ENCODE measurements at regions not wholly inside any gene's neighbourhood (a gene's known extent, or its start where the extent isn't known, plus 50 kb on each side); places are given as distances from the start of the nearest gene placed in this dataset.

- TF ChIP-seq, protein P1, sequence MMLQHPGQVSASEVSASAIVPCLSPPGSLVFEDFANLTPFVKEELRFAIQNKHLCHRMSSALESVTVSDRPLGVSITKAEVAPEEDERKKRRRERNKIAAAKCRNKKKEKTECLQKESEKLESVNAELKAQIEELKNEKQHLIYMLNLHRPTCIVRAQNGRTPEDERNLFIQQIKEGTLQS (IDR thresholded peaks at IDR 0.05) = no peak
- no peak for TF ChIP-seq FOXA2 (IDR thresholded peaks at IDR 0.05)
Measured at GRCh38 chrX:79268788-79269187, 98.3 kb downstream of the ITM2A start (continued).

DNA sequence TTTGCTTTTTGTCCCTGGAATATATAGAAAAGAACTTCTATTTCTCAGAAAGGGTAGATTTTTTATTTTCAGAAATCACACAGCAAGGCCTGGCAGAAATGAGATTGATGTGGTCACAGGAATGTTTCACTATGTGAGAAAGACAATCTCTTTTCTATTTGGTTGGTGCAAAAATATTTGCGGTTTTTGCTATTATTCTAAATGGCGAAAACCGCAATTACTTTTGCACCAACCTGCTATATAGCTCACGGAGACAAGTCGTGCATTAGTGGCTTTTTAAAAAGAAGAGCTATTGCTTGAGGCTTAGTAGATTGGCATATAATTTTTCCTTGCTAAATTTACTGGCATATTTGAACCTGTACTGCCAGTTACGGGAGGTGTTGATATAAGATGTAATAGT is 100.4 kb downstream of the ITM2A start:
- TF ChIP-seq HNF4A (conservative IDR thresholded peaks at IDR 0.05) (no peak), ZBTB33 (IDR thresholded peaks at IDR 0.05) (no peak), SP1 (IDR thresholded peaks at IDR 0.05) (no peak), EGR1 (IDR thresholded peaks at IDR 0.05; ENCODE audit: low read depth in 2 of 2) (no peak), REST (IDR thresholded peaks at IDR 0.05) (no peak), GABPA (IDR thresholded peaks at IDR 0.05 in 1 of 2, conservative IDR thresholded peaks at IDR 0.05 in 1 of 2) (no peak), FOXA2 (IDR thresholded peaks at IDR 0.05) (no peak), RXRA (IDR thresholded peaks at IDR 0.05) (no peak)
- no peaks in the 10 kb centered on the region for H3K36me3 ChIP-seq (ENCODE audit: control insufficient read depth in 4 of 4, insufficient read depth in 3 of 4, low read depth in 1 of 4, low read length in 3 of 4)

DNA sequence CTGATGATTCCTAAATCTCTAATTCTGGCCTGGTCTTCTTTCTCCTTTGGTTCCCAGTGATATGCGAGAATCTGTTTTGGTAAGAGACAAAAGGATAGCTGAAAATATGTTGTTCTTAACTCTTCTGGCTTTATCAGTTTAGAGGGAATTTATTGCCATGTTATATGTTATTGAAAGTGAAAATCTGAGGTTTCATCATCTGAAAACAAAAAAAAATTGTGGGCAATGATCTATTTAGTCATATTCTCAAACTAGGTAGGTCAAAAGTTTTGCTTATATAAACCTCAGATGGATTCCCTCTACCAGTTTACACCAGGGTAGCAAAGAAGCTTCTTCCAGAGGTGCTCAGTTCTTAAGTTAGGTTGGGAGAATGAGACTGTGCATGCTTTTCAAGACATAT is 103.6 kb downstream of the ITM2A start:
- no peaks in the 10 kb centered on the region for H3K27me3 ChIP-seq (ENCODE audit: control insufficient read depth in 4 of 4, insufficient read depth in 4 of 4, low read length in 3 of 4)
- 79% methylated on average over 1 of the region's 1 CpG for WGBS
- no peak overlapping the region for H3K9ac ChIP-seq (ENCODE audit: low read depth in 1 of 2, low read length in 2 of 2)
- H3K4me3 ChIP-seq (ENCODE audit: low read depth in 1 of 3, low read length in 3 of 3) = no peak overlapping the region
- DNase-seq (ENCODE audit: low spot score) = no peak
- H3K27ac ChIP-seq (ENCODE audit: low read depth in 1 of 2, low read length in 2 of 2) = no peak overlapping the region
- H3K36me3 ChIP-seq (ENCODE audit: control insufficient read depth in 4 of 4, insufficient read depth in 3 of 4, low read depth in 1 of 4, low read length in 3 of 4) = no peaks in the 10 kb centered on the region
- no peaks in the 10 kb centered on the region for H3K9me3 ChIP-seq (ENCODE audit: control insufficient read depth in 4 of 4, low read length in 3 of 4)
- no peaks in the 10 kb centered on the region for H3K4me1 ChIP-seq (ENCODE audit: control insufficient read depth in 4 of 4, insufficient read depth in 4 of 4, low read length in 3 of 4)
- TF ChIP-seq EGR1 (IDR thresholded peaks at IDR 0.05; ENCODE audit: low read depth in 2 of 2) = no peak
- TF ChIP-seq, protein P2, sequence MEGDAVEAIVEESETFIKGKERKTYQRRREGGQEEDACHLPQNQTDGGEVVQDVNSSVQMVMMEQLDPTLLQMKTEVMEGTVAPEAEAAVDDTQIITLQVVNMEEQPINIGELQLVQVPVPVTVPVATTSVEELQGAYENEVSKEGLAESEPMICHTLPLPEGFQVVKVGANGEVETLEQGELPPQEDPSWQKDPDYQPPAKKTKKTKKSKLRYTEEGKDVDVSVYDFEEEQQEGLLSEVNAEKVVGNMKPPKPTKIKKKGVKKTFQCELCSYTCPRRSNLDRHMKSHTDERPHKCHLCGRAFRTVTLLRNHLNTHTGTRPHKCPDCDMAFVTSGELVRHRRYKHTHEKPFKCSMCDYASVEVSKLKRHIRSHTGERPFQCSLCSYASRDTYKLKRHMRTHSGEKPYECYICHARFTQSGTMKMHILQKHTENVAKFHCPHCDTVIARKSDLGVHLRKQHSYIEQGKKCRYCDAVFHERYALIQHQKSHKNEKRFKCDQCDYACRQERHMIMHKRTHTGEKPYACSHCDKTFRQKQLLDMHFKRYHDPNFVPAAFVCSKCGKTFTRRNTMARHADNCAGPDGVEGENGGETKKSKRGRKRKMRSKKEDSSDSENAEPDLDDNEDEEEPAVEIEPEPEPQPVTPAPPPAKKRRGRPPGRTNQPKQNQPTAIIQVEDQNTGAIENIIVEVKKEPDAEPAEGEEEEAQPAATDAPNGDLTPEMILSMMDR (IDR thresholded peaks at IDR 0.05; ENCODE audit: low read depth, low read length, missing input control) = no peak
- no peak for TF ChIP-seq JUND (IDR thresholded peaks at IDR 0.05)
- no peak for TF ChIP-seq NR2F2 (IDR thresholded peaks at IDR 0.05)

More for the DNA sequence above, 100.4 kb downstream of the ITM2A start:
- Histone ChIP-seq H3K9me3 (ENCODE audit: control insufficient read depth in 4 of 4, low read length in 3 of 4) (no peaks in the 10 kb centered on the region), H3K4me3 (ENCODE audit: low read depth in 1 of 3, low read length in 3 of 3) (no peak overlapping the region), H3K4me1 (ENCODE audit: control insufficient read depth in 4 of 4, insufficient read depth in 4 of 4, low read length in 3 of 4) (no peaks in the 10 kb centered on the region), H3K9ac (ENCODE audit: low read depth in 1 of 2, low read length in 2 of 2) (no peak overlapping the region), H3K27ac (ENCODE audit: low read depth in 1 of 2, low read length in 2 of 2) (no peak overlapping the region), H3K27me3 (ENCODE audit: control insufficient read depth in 4 of 4, insufficient read depth in 4 of 4, low read length in 3 of 4) (no peaks in the 10 kb centered on the region)
- WGBS = 79% methylated on average over 6 of the region's 6 CpGs
- no peak for DNase-seq (ENCODE audit: low spot score)

All from liver (tissue), 8 donors.